ENCODE measurements at regions not wholly inside any gene's neighbourhood (a gene's known extent, or its start where the extent isn't known, plus 50 kb on each side); places are given as distances from the start of the nearest gene placed in this dataset.

DNA sequence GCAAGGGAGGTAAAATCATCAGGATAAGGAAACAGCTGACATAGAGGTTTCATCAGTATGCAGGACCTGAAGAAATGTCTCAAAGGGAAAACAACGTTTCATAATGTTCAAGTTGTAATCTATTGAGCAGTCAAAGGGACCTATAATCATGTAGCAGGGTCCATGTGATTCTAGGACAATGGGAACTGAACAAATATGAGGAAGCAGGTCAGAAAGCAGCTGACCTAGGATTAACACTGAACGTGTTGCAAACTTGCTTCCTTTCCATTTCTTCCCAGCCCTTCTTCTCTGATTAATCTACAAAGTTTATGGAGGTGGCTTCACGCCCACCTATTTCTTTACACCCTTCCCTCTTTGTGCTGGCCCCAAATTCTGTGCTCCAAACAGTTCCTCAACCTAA is 256.9 kb upstream of the AKR1E2 start:
- Histone ChIP-seq H3K4me3 (ENCODE audit: low read depth, low read length) (no peak overlapping the region), H3K27me3 (ENCODE audit: control insufficient read depth, insufficient read depth, low read length) (no peaks in the 10 kb centered on the region; the same call in 1 of the 2 replicates), H3K36me3 (ENCODE audit: control insufficient read depth, insufficient read depth, low read length) (no peaks in the 10 kb centered on the region)
- DNase-seq (ENCODE audit: low read depth): no peak
- TF ChIP-seq, protein P1, sequence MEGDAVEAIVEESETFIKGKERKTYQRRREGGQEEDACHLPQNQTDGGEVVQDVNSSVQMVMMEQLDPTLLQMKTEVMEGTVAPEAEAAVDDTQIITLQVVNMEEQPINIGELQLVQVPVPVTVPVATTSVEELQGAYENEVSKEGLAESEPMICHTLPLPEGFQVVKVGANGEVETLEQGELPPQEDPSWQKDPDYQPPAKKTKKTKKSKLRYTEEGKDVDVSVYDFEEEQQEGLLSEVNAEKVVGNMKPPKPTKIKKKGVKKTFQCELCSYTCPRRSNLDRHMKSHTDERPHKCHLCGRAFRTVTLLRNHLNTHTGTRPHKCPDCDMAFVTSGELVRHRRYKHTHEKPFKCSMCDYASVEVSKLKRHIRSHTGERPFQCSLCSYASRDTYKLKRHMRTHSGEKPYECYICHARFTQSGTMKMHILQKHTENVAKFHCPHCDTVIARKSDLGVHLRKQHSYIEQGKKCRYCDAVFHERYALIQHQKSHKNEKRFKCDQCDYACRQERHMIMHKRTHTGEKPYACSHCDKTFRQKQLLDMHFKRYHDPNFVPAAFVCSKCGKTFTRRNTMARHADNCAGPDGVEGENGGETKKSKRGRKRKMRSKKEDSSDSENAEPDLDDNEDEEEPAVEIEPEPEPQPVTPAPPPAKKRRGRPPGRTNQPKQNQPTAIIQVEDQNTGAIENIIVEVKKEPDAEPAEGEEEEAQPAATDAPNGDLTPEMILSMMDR (IDR thresholded peaks at IDR 0.05; ENCODE audit: insufficient read depth, low read depth, low read length): no peak
- POLR2A ChIA-PET: no interaction called here
- CTCF ChIA-PET: no interaction called here

DNA sequence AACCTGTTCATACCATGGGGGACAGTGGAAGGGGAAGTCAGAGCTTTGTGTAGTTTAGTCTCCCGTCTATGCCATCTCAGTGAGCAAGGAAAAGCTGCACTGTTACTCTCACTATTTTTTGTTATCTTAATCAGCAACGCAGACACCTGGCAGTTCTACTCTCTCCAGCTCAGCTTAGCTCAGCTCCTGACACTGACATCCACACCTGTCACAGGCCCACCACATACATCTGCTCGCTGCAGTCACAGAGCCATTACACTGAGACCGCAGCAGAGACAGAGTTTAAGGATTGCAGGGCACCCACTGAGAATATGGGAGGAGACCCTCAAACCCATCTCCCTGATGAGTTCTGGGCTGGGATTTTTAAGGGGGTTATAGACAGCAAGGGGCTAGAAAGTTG is 257.3 kb upstream of the AKR1E2 start:
- Histone ChIP-seq H3K4me3 (ENCODE audit: low read depth, low read length) (no peak overlapping the region), H3K36me3 (ENCODE audit: control insufficient read depth, insufficient read depth, low read length) (no peaks in the 10 kb centered on the region), H3K27me3 (ENCODE audit: control insufficient read depth, insufficient read depth, low read length) (no peaks in the 10 kb centered on the region; the same call in 1 of the 2 replicates)
- POLR2A ChIA-PET: no interaction called here
- TF ChIP-seq, protein P1 (IDR thresholded peaks at IDR 0.05; ENCODE audit: insufficient read depth, low read depth, low read length): no peak
- CTCF ChIA-PET: no interaction called here
- DNase-seq (ENCODE audit: low read depth): no peak

DNA sequence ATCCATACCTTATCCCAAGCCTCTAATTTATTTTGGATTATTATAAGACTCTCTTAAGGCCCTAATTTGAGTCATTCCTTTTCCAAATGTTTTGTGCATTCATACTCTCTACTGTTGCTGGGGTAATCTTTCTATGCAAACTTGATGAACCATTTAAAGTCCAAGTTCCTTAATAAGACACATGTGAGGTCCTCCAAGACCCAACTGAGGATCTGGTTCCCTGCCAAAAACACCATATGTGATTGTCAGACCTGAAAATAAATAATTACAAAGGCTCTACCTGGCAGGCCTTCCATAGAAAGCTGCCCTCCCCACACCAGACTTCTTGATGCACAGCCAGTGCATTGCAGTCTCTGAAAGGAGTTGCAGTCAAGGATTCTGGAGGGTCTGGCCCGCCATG is 257.9 kb upstream of the AKR1E2 start:
- Histone ChIP-seq H3K36me3 (ENCODE audit: control insufficient read depth, insufficient read depth, low read length) (no peaks in the 10 kb centered on the region), H3K4me3 (ENCODE audit: low read depth, low read length) (no peak overlapping the region), H3K27me3 (ENCODE audit: control insufficient read depth, insufficient read depth, low read length) (no peaks in the 10 kb centered on the region; the same call in 1 of the 2 replicates)
- ChIA-PET POLR2A (no interaction called here), CTCF (interaction anchor here (1.3 kb wide), 1 partner anchor 15 kb away, joined by 3 read pairs; no protein-coding TSS in a partner anchor)
- no peak for DNase-seq (ENCODE audit: low read depth)
- TF ChIP-seq, protein P1 (IDR thresholded peaks at IDR 0.05; ENCODE audit: insufficient read depth, low read depth, low read length): no peak

DNA sequence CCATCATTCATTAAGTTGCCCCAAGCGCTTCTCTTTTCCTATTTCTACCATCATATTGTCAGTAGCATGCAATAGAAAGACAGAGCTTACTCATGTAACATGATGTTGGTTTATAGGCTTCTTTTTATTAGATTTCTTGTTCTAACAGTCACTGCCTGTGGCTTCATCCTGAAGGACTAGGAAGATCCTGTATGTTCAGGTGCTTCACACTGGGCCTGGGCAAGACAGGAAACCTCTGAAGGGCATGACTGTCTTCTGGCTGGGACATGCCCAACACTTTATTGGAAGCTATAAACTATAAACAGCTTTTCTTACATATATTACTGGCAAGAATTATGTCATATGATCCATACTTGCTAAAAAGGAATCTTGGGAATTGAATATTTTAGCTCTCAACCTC is 258.4 kb upstream of the AKR1E2 start:
- no peaks in the 10 kb centered on the region; the same call in 1 of the 2 replicates for H3K27me3 ChIP-seq (ENCODE audit: control insufficient read depth, insufficient read depth, low read length)
- H3K4me3 ChIP-seq (ENCODE audit: low read depth, low read length): no peak overlapping the region
- TF ChIP-seq, protein P1 (IDR thresholded peaks at IDR 0.05; ENCODE audit: insufficient read depth, low read depth, low read length): no peak
- ChIA-PET POLR2A (no interaction called here), CTCF (interaction anchor here (1.3 kb wide), 1 partner anchor 14 kb away, joined by 3 read pairs; no protein-coding TSS in a partner anchor)
- H3K36me3 ChIP-seq (ENCODE audit: control insufficient read depth, insufficient read depth, low read length): no peaks in the 10 kb centered on the region
- DNase-seq (ENCODE audit: low read depth): no peak

DNA sequence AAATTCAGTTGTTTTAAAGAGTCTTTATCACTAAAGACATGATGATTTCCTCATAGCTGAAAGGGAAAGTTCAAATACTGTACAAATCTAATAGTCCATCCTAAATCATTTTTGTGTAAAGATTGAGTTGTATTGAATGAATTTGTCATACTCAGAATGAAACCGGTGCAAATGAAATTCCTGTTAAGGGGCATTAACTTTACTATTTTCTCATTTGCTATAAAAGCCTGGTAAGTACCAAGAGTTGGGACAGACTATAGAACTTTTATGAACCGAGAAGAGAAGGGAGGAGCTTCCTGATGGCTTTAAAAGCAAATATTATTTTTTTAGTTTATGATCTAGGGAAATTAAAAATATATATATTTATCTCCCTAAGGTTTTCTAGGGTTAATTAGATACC is 260.0 kb upstream of the AKR1E2 start:
- TF ChIP-seq, protein P1 (IDR thresholded peaks at IDR 0.05; ENCODE audit: insufficient read depth, low read depth, low read length): no peak
- Histone ChIP-seq H3K27me3 (ENCODE audit: control insufficient read depth, insufficient read depth, low read length) (no peaks in the 10 kb centered on the region; the same call in 1 of the 2 replicates), H3K36me3 (ENCODE audit: control insufficient read depth, insufficient read depth, low read length) (no peaks in the 10 kb centered on the region), H3K4me3 (ENCODE audit: low read depth, low read length) (no peak overlapping the region)
- DNase-seq (ENCODE audit: low read depth): no peak
- CTCF ChIA-PET: no interaction called here
- POLR2A ChIA-PET: no interaction called here
